ENCODE measurements at regions not wholly inside any gene's neighbourhood (a gene's known extent, or its start where the extent isn't known, plus 50 kb on each side); places are given as distances from the start of the nearest gene placed in this dataset.

- TF ChIP-seq CTCF (IDR thresholded peaks at IDR 0.05), result no peak
- no peak for TF ChIP-seq POLR2A (IDR thresholded peaks at IDR 0.05)
- no peak for TF ChIP-seq EP300 (IDR thresholded peaks at IDR 0.05; ENCODE audit: low read depth)
- no peak for TF ChIP-seq POLR2AphosphoS5 (IDR thresholded peaks at IDR 0.05)
Observed at GRCh38 chr1:229007167-229007566, 263.7 kb upstream of the RAB4A start.
